Breast epithelium (tissue), 3 donors: ENCODE measurements at regions not wholly inside any gene's neighbourhood (a gene's known extent, or its start where the extent isn't known, plus 50 kb on each side); places are given as distances from the start of the nearest gene placed in this dataset.

Experiments
- POLR2AphosphoS5 ChIP-seq, 3 donors: sonication (generic); formaldehyde crosslinking; IDR thresholded peaks; one replicate each; pipeline ENCODE4 v1.6.1; 2017; ENCODE audit warnings: antibody characterized with exemption in 3 of 3
- TF ChIP-seq, protein P1 (sequence below), 3 donors: fragments of 450-650 bp; IDR thresholded peaks; one replicate each; pipeline ENCODE4 v1.5.1; 2016 to 2017; ENCODE audit warnings: antibody characterized with exemption in 3 of 3, mild to moderate bottlenecking in 3 of 3, moderate library complexity in 3 of 3

GRCh38 chr4:114365591-114365990, 233.0 kb upstream of the UGT8 start:
- TF ChIP-seq, protein P1, sequence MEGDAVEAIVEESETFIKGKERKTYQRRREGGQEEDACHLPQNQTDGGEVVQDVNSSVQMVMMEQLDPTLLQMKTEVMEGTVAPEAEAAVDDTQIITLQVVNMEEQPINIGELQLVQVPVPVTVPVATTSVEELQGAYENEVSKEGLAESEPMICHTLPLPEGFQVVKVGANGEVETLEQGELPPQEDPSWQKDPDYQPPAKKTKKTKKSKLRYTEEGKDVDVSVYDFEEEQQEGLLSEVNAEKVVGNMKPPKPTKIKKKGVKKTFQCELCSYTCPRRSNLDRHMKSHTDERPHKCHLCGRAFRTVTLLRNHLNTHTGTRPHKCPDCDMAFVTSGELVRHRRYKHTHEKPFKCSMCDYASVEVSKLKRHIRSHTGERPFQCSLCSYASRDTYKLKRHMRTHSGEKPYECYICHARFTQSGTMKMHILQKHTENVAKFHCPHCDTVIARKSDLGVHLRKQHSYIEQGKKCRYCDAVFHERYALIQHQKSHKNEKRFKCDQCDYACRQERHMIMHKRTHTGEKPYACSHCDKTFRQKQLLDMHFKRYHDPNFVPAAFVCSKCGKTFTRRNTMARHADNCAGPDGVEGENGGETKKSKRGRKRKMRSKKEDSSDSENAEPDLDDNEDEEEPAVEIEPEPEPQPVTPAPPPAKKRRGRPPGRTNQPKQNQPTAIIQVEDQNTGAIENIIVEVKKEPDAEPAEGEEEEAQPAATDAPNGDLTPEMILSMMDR (IDR thresholded peaks at IDR 0.05): no peak
- TF ChIP-seq POLR2AphosphoS5 (IDR thresholded peaks at IDR 0.05): no peak
